K562 (cell line): ENCODE measurements at regions not wholly inside any gene's neighbourhood (a gene's known extent, or its start where the extent isn't known, plus 50 kb on each side); places are given as distances from the start of the nearest gene placed in this dataset.

Experiments
- ATAC-seq: fragments of 200-7000 bp; cut with Tn5 transposase; 3 replicates; pipeline ENCODE4 v1.9.1; 2020; ENCODE audit warnings: moderate library complexity
- BruUV-seq: library from RNA; stranded (reverse); fragments of 400-500 nt; replicated peaks from 2 replicates; lab custom pipeline; 2021; lab: Mats Ljungman, UMichigan
- CTCF ChIA-PET: fragments of 300-600 bp; formaldehyde crosslinking; extraction: SDS; loops from one replicate; lab custom pipeline; 2021; ENCODE audit warnings: low intra/inter-chr PET ratio; lab: Yijun Ruan, JAX
- POLR2A ChIA-PET: fragments of 300-600, 350-650 bp; sonication (Branson Sonifier 250); formaldehyde crosslinking; extraction: SDS; loops from one replicate; lab custom pipeline; 2021; ENCODE audit warnings: antibody characterized with exemption, inconsistent platforms; lab: Yijun Ruan, JAX
- DNase-seq, 4 experiments: peaks; one replicate each; pipeline versions ENCODE4 v3.0.0 to v3.0.0-alpha.2; 2011 to 2018; ENCODE audit warnings: low spot score in 3 of 4, mixed read lengths in 3 of 4; ENCODE audit errors: extremely low read depth in 1 of 4
- FAIRE-seq: peaks from 2 replicates; lab custom pipeline; 2011; peaks lifted over from hg19 to GRCh38; lab: Jason Lieb, UNC
- H2AFZ ChIP-seq: 2 replicates; pipeline ENCODE4 v1.6.0; 2011; ENCODE audit warnings: low read depth, low read length, control low read depth, inconsistent platforms
- H3K27ac ChIP-seq: fragments of 200-600 bp; 3 replicates; pipeline ENCODE4 v1.8.0; 2011; ENCODE audit warnings: low read depth, mild to moderate bottlenecking, control low read depth, inconsistent platforms, low read length, moderate library complexity, mixed read lengths; ENCODE audit errors: extremely low read depth
- H3K27me3 ChIP-seq, 2 experiments: fragments of 300-600 bp in 1 of 2; 2 replicates in 1 of 2; 3 replicates in 1 of 2; pipeline versions ENCODE4 v1.6.0 to v1.8.0; 2011; ENCODE audit warnings: inconsistent platforms in 2 of 2, low read length in 2 of 2, mild to moderate bottlenecking in 1 of 2, mixed read lengths in 1 of 2, moderate library complexity in 1 of 2; ENCODE audit not compliant: control insufficient read depth in 2 of 2, insufficient read depth in 2 of 2
- H3K36me3 ChIP-seq: fragments of 300-600 bp; 3 replicates; pipeline ENCODE4 v1.8.0; 2011; ENCODE audit warnings: mild to moderate bottlenecking, low read length, inconsistent platforms; ENCODE audit not compliant: control insufficient read depth, insufficient read depth
- H3K4me1 ChIP-seq, 2 experiments: fragments of 200-600 bp in 1 of 2; replicated peaks in 1 of 2; 2 replicates in 1 of 2; 3 replicates in 1 of 2; pipeline versions ENCODE4 v1.5.1 to v1.8.0; 2011; ENCODE audit warnings: inconsistent platforms in 2 of 2, low read length in 2 of 2, mild to moderate bottlenecking in 1 of 2, mixed read lengths in 1 of 2, moderate library complexity in 1 of 2; ENCODE audit not compliant: control insufficient read depth in 2 of 2, insufficient read depth in 2 of 2
- H3K4me2 ChIP-seq: 2 replicates; pipeline ENCODE4 v1.6.1; 2011; ENCODE audit warnings: low read length, control low read depth, inconsistent platforms, mixed read lengths; ENCODE audit not compliant: insufficient read depth
- H3K4me3 ChIP-seq: fragments of 200-600 bp; sonication (generic), shearing (Covaris generic); 2 replicates; pipeline ENCODE4 v1.5.1; 2016; ENCODE audit warnings: control low read depth, inconsistent platforms
- H3K79me2 ChIP-seq: fragments of 200-600 bp; 3 replicates; pipeline ENCODE4 v1.8.0; 2011; ENCODE audit warnings: low read length, inconsistent platforms; ENCODE audit not compliant: control insufficient read depth, insufficient read depth
- H3K9ac ChIP-seq, 2 experiments: 2 replicates each; pipeline versions ENCODE4 v1.6.0 to v1.6.1; 2011; ENCODE audit warnings: low read depth in 2 of 2, low read length in 2 of 2, control low read depth in 1 of 2, inconsistent platforms in 1 of 2, mild to moderate bottlenecking in 1 of 2, mixed read lengths in 1 of 2; ENCODE audit not compliant: insufficient read depth in 1 of 2
- H3K9me1 ChIP-seq: one replicate; pipeline ENCODE4 v1.6.0; 2011; ENCODE audit warnings: inconsistent platforms, mild to moderate bottlenecking, low read length, moderate library complexity; ENCODE audit not compliant: control insufficient read depth, insufficient read depth
- H3K9me3 ChIP-seq: replicated peaks from 2 replicates; pipeline ENCODE4 v1.5.1; 2011; ENCODE audit warnings: low read depth, low read length, inconsistent platforms; ENCODE audit not compliant: control insufficient read depth, insufficient read depth
- H4K20me1 ChIP-seq: replicated peaks from 2 replicates; pipeline ENCODE4 v1.6.1; 2011; ENCODE audit warnings: low read length, inconsistent platforms, mixed read lengths; ENCODE audit not compliant: control insufficient read depth, insufficient read depth
- HDAC6 ChIP-seq: IDR thresholded peaks from 2 replicates; pipeline ENCODE4 v1.6.1; 2012; ENCODE audit warnings: low read depth, mild to moderate bottlenecking, control low read depth, inconsistent platforms, low read length, moderate library complexity
- HEY1 ChIP-seq: fragments of 250-450 bp; sonication (Bioruptor Pico); IDR thresholded peaks from 2 replicates; pipeline ENCODE4 v1.5.0; 2020; ENCODE audit warnings: mild to moderate bottlenecking, moderate library complexity, borderline replicate concordance
- L3MBTL2 ChIP-seq: fragments of 450-650 bp; IDR thresholded peaks from 2 replicates; pipeline ENCODE4 v1.6.1; 2016; ENCODE audit warnings: mild to moderate bottlenecking, moderate library complexity
- NR2C1 ChIP-seq, 2 experiments: fragments of 450-650 bp; IDR thresholded peaks; 2 replicates each; pipeline ENCODE4 v1.6.1; 2017; ENCODE audit warnings: mild to moderate bottlenecking in 2 of 2, antibody characterized with exemption in 1 of 2, inconsistent platforms in 1 of 2, missing compliant biosample characterization in 1 of 2, missing genetic modification characterization in 1 of 2
- PPARD ChIP-seq: fragments of 250-450 bp; sonication (Bioruptor Pico); IDR thresholded peaks from 2 replicates; pipeline ENCODE4 v1.8.0; 2022; ENCODE audit warnings: inconsistent platforms, mild to moderate bottlenecking, moderate library complexity
- SLC30A9 ChIP-seq: fragments of 250-450 bp; sonication (Bioruptor Pico); IDR thresholded peaks from 2 replicates; pipeline ENCODE4 v1.8.0; 2022; ENCODE audit warnings: mild to moderate bottlenecking, moderate library complexity
- SRSF3 ChIP-seq: fragments of 200-400 bp; formaldehyde crosslinking; IDR thresholded peaks from 2 replicates; pipeline ENCODE4 v1.6.1; 2016; ENCODE audit warnings: mild to moderate bottlenecking, low read length, moderate library complexity; ENCODE audit not compliant: insufficient read depth
- TEAD2 ChIP-seq: fragments of 450-650 bp; IDR thresholded peaks from 2 replicates; pipeline ENCODE4 v1.6.1; 2016; ENCODE audit warnings: missing genetic modification characterization, control low read depth, missing compliant biosample characterization
- ZNF232 ChIP-seq: sonication (generic); formaldehyde crosslinking; IDR thresholded peaks from 2 replicates; pipeline ENCODE4 v1.8.0; 2022; ENCODE audit warnings: mild to moderate bottlenecking, missing genetic modification reagents
- ZNF239 ChIP-seq: fragments of 250-450 bp; sonication (Bioruptor Pico); IDR thresholded peaks from 2 replicates; pipeline ENCODE4 v1.4.0; 2020; ENCODE audit warnings: mild to moderate bottlenecking
- WGBS: fragments of 100-300 bp; shearing (Covaris generic); methylation state at CpG from one replicate; pipeline ENCODE4 v1.1.6; 2016; ENCODE audit warnings: low coverage, mixed read lengths; ENCODE audit not compliant: insufficient coverage; ENCODE audit errors: missing lambda C conversion rate; 5-methylcytosine and 5-hydroxymethylcytosine counted together
- in situ Hi-C: fragments of 300-500 bp; cut with MboI; formaldehyde crosslinking; loops from 4 replicates; pipeline ENCODE4 v1.15.0; 2018; ENCODE audit warnings: inconsistent platforms, mixed read lengths
- intact Hi-C: fragments of 100-400 bp; cut with micrococcal nuclease; formaldehyde crosslinking; loops from 2 replicates; pipeline ENCODE4 v1.14.2; 2022

GRCh38 chr14:101404426-101405170, 156.7 kb upstream of the DIO3 start:
- H3K4me3 ChIP-seq: no peak overlapping the region
- in situ Hi-C loops: no loop called here
- no peaks in the 10 kb centered on the region for H3K79me2 ChIP-seq
- FAIRE-seq: no peak
- 1% methylated on average over 10 of the region's 11 CpGs for WGBS
- H3K9me3 ChIP-seq: no peaks in the 10 kb centered on the region
- no TSS peak for BruUV-seq
- TF ChIP-seq SRSF3 (no peak), L3MBTL2 (no peak), NR2C1 (IDR thresholded peaks at IDR 0.05) (no peak), NR2C1 (tag; IDR thresholded peaks at IDR 0.05) (no peak), SLC30A9 (no peak), ZNF239 (no peak), ZNF232 (CRISPR knock-in tag) (no peak), HDAC6 (no peak), PPARD (CRISPR knock-in tag) (no peak), HEY1 (no peak), TEAD2 (no peak)
- no peak overlapping the region for H2AFZ ChIP-seq
- no peaks in the 10 kb centered on the region for H3K36me3 ChIP-seq
- ChIA-PET POLR2A (interaction anchor here (0.6 kb wide), 1 partner anchor 179 kb away, joined by 3 read pairs; no protein-coding TSS in a partner anchor), CTCF (no interaction called here)
- no peak overlapping the region for H3K27ac ChIP-seq
- no peaks in the 10 kb centered on the region for H4K20me1 ChIP-seq
- H3K27me3 ChIP-seq: peaks cover 2 to 61% of the 10 kb centered on the region in 2 experiments
- H3K9ac ChIP-seq: no peak overlapping the region
- no peaks in the 10 kb centered on the region for H3K9me1 ChIP-seq
- no peak overlapping the region for H3K4me2 ChIP-seq
- intact Hi-C loops: no loop called here
- DNase-seq: no peak
- no peak for ATAC-seq
- peaks cover 0 to 4% of the 10 kb centered on the region in 2 experiments; a peak in 1 of 5 replicates for H3K4me1 ChIP-seq
